Activated T-cell treated with anti-CD3 and anti-CD28 coated beads, Interleukin-2, amount 50 U/mL, for 24 hours (primary cell): ENCODE measurements at regions not wholly inside any gene's neighbourhood (a gene's known extent, or its start where the extent isn't known, plus 50 kb on each side); places are given as distances from the start of the nearest gene placed in this dataset.

Experiments used
- DNase-seq: peaks from one replicate; pipeline ENCODE4 v3.0.0-alpha.2; 2020
- H3K27ac Mint-ChIP-seq: 2 replicates; pipeline ENCODE4 v1.8.0; 2020; ENCODE audit warnings: mild to moderate bottlenecking, mixed read lengths
- H3K27me3 Mint-ChIP-seq: 2 replicates; pipeline ENCODE4 v1.8.0; 2020; ENCODE audit warnings: mixed read lengths
- H3K36me3 Mint-ChIP-seq: 2 replicates; pipeline ENCODE4 v1.8.0; 2020; ENCODE audit warnings: low read depth, mixed read lengths
- H3K4me1 Mint-ChIP-seq: 2 replicates; pipeline ENCODE4 v1.8.0; 2020; ENCODE audit warnings: low read depth, mixed read lengths
- H3K4me3 Mint-ChIP-seq: 2 replicates; pipeline ENCODE4 v1.8.0; 2020; ENCODE audit warnings: mild to moderate bottlenecking, moderate library complexity, mixed read lengths
- H3K9me3 Mint-ChIP-seq: 2 replicates; pipeline ENCODE4 v1.8.0; 2020; ENCODE audit warnings: mixed read lengths

GRCh38 chr13:111458001-111458531 lies 137.6 kb downstream of the TEX29 start:
- DNase-seq: no peak
- H3K9me3 Mint-ChIP-seq: no peaks in the 10 kb centered on the region
- H3K4me1 Mint-ChIP-seq: peaks cover 1% of the 10 kb centered on the region
- peaks cover 25% of the 10 kb centered on the region for H3K27me3 Mint-ChIP-seq
- H3K27ac Mint-ChIP-seq: no peak overlapping the region
- H3K4me3 Mint-ChIP-seq: no peak overlapping the region
- no peaks in the 10 kb centered on the region for H3K36me3 Mint-ChIP-seq

GRCh38 chr13:111458739-111459138 lies 138.3 kb downstream of the TEX29 start:
- H3K36me3 Mint-ChIP-seq: no peaks in the 10 kb centered on the region
- H3K27me3 Mint-ChIP-seq: peaks cover 29% of the 10 kb centered on the region
- no peak overlapping the region for H3K27ac Mint-ChIP-seq
- peaks cover 1% of the 10 kb centered on the region for H3K4me1 Mint-ChIP-seq
- DNase-seq: no peak
- H3K4me3 Mint-ChIP-seq: no peak overlapping the region
- no peaks in the 10 kb centered on the region for H3K9me3 Mint-ChIP-seq

- no peak for DNase-seq
- Mint-ChIP-seq H3K27ac (no peak overlapping the region), H3K9me3 (no peaks in the 10 kb centered on the region), H3K4me1 (peaks cover 1% of the 10 kb centered on the region), H3K36me3 (no peaks in the 10 kb centered on the region), H3K4me3 (no peak overlapping the region), H3K27me3 (peaks cover 31% of the 10 kb centered on the region)
These were observed 139.5 kb downstream of the TEX29 start for GRCh38 chr13:111459803-111460547.

GRCh38 chr13:111460548-111461444 lies 140.4 kb downstream of the TEX29 start:
- Mint-ChIP-seq H3K36me3 (no peaks in the 10 kb centered on the region), H3K9me3 (no peaks in the 10 kb centered on the region), H3K27ac (no peak overlapping the region), H3K27me3 (peaks cover 31% of the 10 kb centered on the region), H3K4me1 (peaks cover 1% of the 10 kb centered on the region), H3K4me3 (no peak overlapping the region)
- no peak for DNase-seq

- Mint-ChIP-seq H3K36me3 (no peaks in the 10 kb centered on the region), H3K9me3 (no peaks in the 10 kb centered on the region), H3K27me3 (peaks cover 37% of the 10 kb centered on the region), H3K4me3 (no peak overlapping the region), H3K4me1 (peaks cover 1% of the 10 kb centered on the region), H3K27ac (no peak overlapping the region)
- DNase-seq: no peak
These were observed 141.2 kb downstream of the TEX29 start for GRCh38 chr13:111461445-111462149.

- H3K4me3 Mint-ChIP-seq: no peak overlapping the region
- H3K36me3 Mint-ChIP-seq: no peaks in the 10 kb centered on the region
- H3K9me3 Mint-ChIP-seq: no peaks in the 10 kb centered on the region
- peaks cover 1% of the 10 kb centered on the region for H3K4me1 Mint-ChIP-seq
- no peak for DNase-seq
- peaks cover 38% of the 10 kb centered on the region for H3K27me3 Mint-ChIP-seq
- no peak overlapping the region for H3K27ac Mint-ChIP-seq
These were observed 141.9 kb downstream of the TEX29 start for GRCh38 chr13:111462221-111462764.

GRCh38 chr13:111462944-111463343 lies 142.5 kb downstream of the TEX29 start:
- H3K36me3 Mint-ChIP-seq: no peaks in the 10 kb centered on the region
- H3K4me3 Mint-ChIP-seq: no peak overlapping the region
- peaks cover 1% of the 10 kb centered on the region for H3K4me1 Mint-ChIP-seq
- H3K27ac Mint-ChIP-seq: no peak overlapping the region
- no peaks in the 10 kb centered on the region for H3K9me3 Mint-ChIP-seq
- no peak for DNase-seq
- peaks cover 39% of the 10 kb centered on the region for H3K27me3 Mint-ChIP-seq

- H3K4me3 Mint-ChIP-seq: no peak overlapping the region
- H3K27me3 Mint-ChIP-seq: peaks cover 25% of the 10 kb centered on the region
- no peak overlapping the region for H3K27ac Mint-ChIP-seq
- DNase-seq: no peak
- no peaks in the 10 kb centered on the region for H3K36me3 Mint-ChIP-seq
- H3K4me1 Mint-ChIP-seq: no peaks in the 10 kb centered on the region
- no peaks in the 10 kb centered on the region for H3K9me3 Mint-ChIP-seq
These were observed 146.9 kb downstream of the TEX29 start for GRCh38 chr13:111467111-111467890.

- Mint-ChIP-seq H3K9me3 (no peaks in the 10 kb centered on the region), H3K4me1 (no peaks in the 10 kb centered on the region), H3K36me3 (no peaks in the 10 kb centered on the region), H3K27ac (no peak overlapping the region), H3K27me3 (peaks cover 23% of the 10 kb centered on the region), H3K4me3 (no peak overlapping the region)
- DNase-seq: no peak
These were observed 147.9 kb downstream of the TEX29 start for GRCh38 chr13:111468037-111468959.

- Mint-ChIP-seq H3K4me1 (no peaks in the 10 kb centered on the region), H3K9me3 (no peaks in the 10 kb centered on the region), H3K27ac (no peak overlapping the region), H3K27me3 (peaks cover 18% of the 10 kb centered on the region), H3K4me3 (no peak overlapping the region), H3K36me3 (no peaks in the 10 kb centered on the region)
- DNase-seq: no peak
These were observed 149.0 kb downstream of the TEX29 start for GRCh38 chr13:111469450-111469849.

GRCh38 chr13:111469916-111470506 lies 149.6 kb downstream of the TEX29 start:
- Mint-ChIP-seq H3K27me3 (peaks cover 17% of the 10 kb centered on the region), H3K4me1 (no peaks in the 10 kb centered on the region), H3K9me3 (no peaks in the 10 kb centered on the region), H3K36me3 (no peaks in the 10 kb centered on the region), H3K27ac (no peak overlapping the region), H3K4me3 (no peak overlapping the region)
- DNase-seq: no peak

GRCh38 chr13:111470933-111471332 lies 150.5 kb downstream of the TEX29 start:
- Mint-ChIP-seq H3K4me3 (no peak overlapping the region), H3K9me3 (no peaks in the 10 kb centered on the region), H3K36me3 (no peaks in the 10 kb centered on the region), H3K27ac (no peak overlapping the region), H3K27me3 (peaks cover 14% of the 10 kb centered on the region), H3K4me1 (no peaks in the 10 kb centered on the region)
- DNase-seq: no peak
